Body of pancreas (tissue), 4 donors: ENCODE measurements at regions not wholly inside any gene's neighbourhood (a gene's known extent, or its start where the extent isn't known, plus 50 kb on each side); places are given as distances from the start of the nearest gene placed in this dataset.
A peak's percentile ranks its signal among the peaks of the same experiment; 100 is the strongest.

Experiments used
- ATAC-seq: fragments of 150-250 bp; one replicate; pipeline ENCODE4 v1.9.1; 2016
- DNase-seq, 4 donors: peaks; one replicate each; pipeline ENCODE4 v3.0.0-alpha.2; 2019
- H3K27ac ChIP-seq, 4 donors: fragments of 200-600 bp; sonication (generic); 1 replicate in 3 of 4; 2 replicates in 1 of 4; pipeline versions ENCODE4 v1.5.1 to v1.6.1; 2016 to 2019; ENCODE audit warnings: mild to moderate bottlenecking in 1 of 4, mixed read lengths in 1 of 4, moderate library complexity in 1 of 4
- H3K27me3 ChIP-seq, 2 donors: fragments of 200-600 bp; sonication (generic); one replicate each; pipeline ENCODE4 v1.6.0; 2016; ENCODE audit warnings: mild to moderate bottlenecking in 1 of 2
- H3K36me3 ChIP-seq, 2 donors: fragments of 200-600 bp; sonication (generic); replicated peaks in 1 of 2; 2 replicates each; pipeline ENCODE4 v1.5.1; 2016; ENCODE audit warnings: low read depth in 2 of 2; ENCODE audit not compliant: insufficient read depth in 1 of 2
- H3K4me1 ChIP-seq: fragments of 200-600 bp; sonication (generic); one replicate; pipeline ENCODE4 v1.6.0; 2016
- H3K4me3 ChIP-seq, 2 donors: fragments of 200-600 bp; sonication (generic); 1 replicate in 1 of 2; 2 replicates in 1 of 2; pipeline ENCODE4 v1.5.1; 2016 to 2019
- H3K9me3 ChIP-seq, 3 donors: fragments of 200-600 bp; sonication (generic); 1 replicate in 2 of 3; 2 replicates in 1 of 3; pipeline ENCODE4 v1.5.1; 2016
- POLR2A ChIP-seq, 3 donors: fragments of 450-650 bp; IDR thresholded peaks; one replicate each; pipeline ENCODE4 v1.6.1; 2016; ENCODE audit warnings: antibody characterized with exemption in 3 of 3, mild to moderate bottlenecking in 2 of 3
- WGBS, 2 donors: methylation state at CpG; one replicate each; pipeline ENCODE4 v1.1.5; 2017; 5-methylcytosine and 5-hydroxymethylcytosine counted together
- intact Hi-C: fragments of 100-400 bp; cut with DNase I; formaldehyde crosslinking; loops from one replicate; pipeline ENCODE4 v1.15.1; 2023
- TF ChIP-seq, protein P1 (sequence below), 7 experiments: fragments of 450-650 bp in 4 of 7; fragments of 200-600 bp in 3 of 7; sonication (generic) in 3 of 7; IDR thresholded peaks; one replicate each; pipeline ENCODE4 v1.5.1; 2016 to 2019; ENCODE audit warnings: antibody characterized with exemption in 7 of 7

DNA sequence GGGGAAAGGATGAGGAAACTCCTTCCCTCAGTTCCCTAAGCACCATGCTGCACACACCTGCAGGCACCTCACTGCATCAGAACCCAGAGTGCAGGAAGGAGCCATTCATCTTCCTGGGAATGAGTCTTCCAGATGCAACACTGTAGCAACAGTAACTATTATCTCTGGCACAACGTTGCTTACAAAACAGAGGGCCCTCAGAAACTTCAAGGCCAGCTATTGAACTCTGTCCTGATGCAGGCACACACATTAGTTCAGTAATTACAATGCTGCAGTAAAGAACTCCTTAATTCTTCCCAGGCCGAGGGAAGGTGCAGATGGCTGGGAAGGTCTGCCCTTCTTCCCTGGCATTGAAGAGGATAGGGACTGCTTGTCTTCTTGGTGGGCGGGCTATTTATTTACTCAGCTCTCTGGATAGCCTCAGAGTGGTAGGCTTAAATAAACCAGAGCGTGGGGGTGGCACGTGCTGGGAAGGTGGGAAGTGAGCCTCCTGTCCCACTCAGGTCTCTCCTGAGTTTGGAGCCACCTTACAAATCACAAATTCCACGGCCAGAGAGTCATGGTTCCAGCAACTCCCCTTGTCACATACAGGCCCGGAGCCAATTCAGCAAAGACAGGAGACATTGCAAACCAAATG, 125.1 kb upstream of the JCAD start:
- Histone ChIP-seq H3K9me3 (no peaks in the 10 kb centered on the region), H3K27me3 (no peaks in the 10 kb centered on the region), H3K36me3 (no peaks in the 10 kb centered on the region), H3K4me1 (peaks cover 5% of the 10 kb centered on the region), H3K27ac (no peak overlapping the region), H3K4me3 (no peak overlapping the region)
- intact Hi-C loops: no loop called here
- 56 to 66% methylated on average over 5 to 7 of the region's 7 CpGs for WGBS, 2 donors
- DNase-seq: no peak
- no peak for ATAC-seq
- TF ChIP-seq, protein P1, sequence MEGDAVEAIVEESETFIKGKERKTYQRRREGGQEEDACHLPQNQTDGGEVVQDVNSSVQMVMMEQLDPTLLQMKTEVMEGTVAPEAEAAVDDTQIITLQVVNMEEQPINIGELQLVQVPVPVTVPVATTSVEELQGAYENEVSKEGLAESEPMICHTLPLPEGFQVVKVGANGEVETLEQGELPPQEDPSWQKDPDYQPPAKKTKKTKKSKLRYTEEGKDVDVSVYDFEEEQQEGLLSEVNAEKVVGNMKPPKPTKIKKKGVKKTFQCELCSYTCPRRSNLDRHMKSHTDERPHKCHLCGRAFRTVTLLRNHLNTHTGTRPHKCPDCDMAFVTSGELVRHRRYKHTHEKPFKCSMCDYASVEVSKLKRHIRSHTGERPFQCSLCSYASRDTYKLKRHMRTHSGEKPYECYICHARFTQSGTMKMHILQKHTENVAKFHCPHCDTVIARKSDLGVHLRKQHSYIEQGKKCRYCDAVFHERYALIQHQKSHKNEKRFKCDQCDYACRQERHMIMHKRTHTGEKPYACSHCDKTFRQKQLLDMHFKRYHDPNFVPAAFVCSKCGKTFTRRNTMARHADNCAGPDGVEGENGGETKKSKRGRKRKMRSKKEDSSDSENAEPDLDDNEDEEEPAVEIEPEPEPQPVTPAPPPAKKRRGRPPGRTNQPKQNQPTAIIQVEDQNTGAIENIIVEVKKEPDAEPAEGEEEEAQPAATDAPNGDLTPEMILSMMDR (IDR thresholded peaks at IDR 0.05): no peak
- no peak for TF ChIP-seq POLR2A (IDR thresholded peaks at IDR 0.05)

DNA sequence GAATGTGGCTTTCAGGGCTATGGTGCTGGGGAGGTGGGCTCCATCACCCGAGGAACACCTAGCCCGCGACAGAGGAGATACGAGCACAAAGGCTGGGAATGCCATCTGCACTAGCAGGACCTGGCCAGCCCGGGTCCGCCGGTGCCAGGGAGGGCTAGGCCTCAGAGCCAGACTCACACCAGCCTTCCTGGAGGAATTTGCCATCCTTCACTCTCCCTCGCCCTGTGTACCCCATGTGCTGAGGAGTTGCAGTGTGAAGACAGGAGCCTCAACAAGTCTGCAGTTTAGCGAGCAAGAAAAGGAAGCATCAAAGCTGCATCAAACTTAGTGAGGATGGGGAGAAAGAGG, 123.6 kb upstream of the JCAD start:
- Histone ChIP-seq H3K27ac (peak overlapping the region in 3 of 4 donors; percentile 49 to 51 (median 51)), H3K4me1 (peaks cover 5% of the 10 kb centered on the region), H3K27me3 (no peaks in the 10 kb centered on the region), H3K4me3 (no peak overlapping the region), H3K36me3 (no peaks in the 10 kb centered on the region), H3K9me3 (no peaks in the 10 kb centered on the region)
- WGBS, 2 donors: 63 to 70% methylated on average over 5 to 9 of the region's 9 CpGs
- intact Hi-C loops: no loop called here
- ATAC-seq (no peak), DNase-seq (peak in 1 of 4 donors; percentile 15)
- TF ChIP-seq, protein P1 (IDR thresholded peaks at IDR 0.05): no peak
- no peak for TF ChIP-seq POLR2A (IDR thresholded peaks at IDR 0.05)

DNA sequence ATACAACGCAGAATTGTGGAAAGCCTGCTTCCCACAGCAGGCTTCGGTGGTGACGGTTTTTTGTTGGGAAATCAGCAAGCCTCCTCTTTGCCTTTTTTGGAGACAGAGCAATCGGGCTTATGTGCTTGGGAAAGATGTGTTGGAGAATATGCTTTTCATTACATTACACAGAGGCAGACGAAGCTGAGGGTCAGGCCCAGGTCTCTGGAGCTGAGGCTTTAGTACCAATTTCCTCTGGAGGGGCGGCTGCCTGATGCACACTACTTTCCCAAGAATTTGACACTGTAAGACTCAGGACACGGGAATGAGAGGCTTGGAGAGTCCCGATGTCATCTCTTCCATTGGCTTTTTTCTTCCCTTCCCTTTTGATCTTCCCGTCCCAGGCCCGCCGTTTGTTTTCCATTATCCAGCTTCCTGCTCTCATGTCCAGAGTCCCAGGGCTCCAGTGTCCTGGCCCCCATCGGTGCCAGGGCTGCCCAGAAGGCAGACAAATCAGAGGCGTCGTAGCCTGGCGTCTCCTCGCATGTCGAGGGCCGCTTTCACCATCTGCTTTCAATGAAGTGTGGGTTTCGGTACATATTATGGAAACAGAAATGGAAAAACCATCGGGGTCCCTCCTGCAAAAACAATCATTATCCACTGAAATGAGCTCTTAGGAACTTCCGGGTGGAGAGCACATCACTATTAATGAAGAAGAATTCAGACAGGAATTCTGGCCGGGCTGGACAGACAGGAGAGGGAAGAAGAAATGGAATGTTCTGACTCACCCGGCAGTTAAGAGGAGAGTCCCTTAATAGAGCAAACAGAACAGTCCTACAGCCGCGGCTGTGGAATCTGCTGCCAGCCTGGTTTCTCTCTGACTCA, 123.0 kb upstream of the JCAD start:
- intact Hi-C loops: no loop called here
- ATAC-seq (peak; percentile 69), DNase-seq (peak in 2 of 4 donors; percentile 23 to 45)
- peaks cover 5% of the 10 kb centered on the region for H3K4me1 ChIP-seq
- no peak for TF ChIP-seq POLR2A (IDR thresholded peaks at IDR 0.05)
- TF ChIP-seq, protein P1 (IDR thresholded peaks at IDR 0.05): no peak
- H3K9me3 ChIP-seq: no peaks in the 10 kb centered on the region
- H3K36me3 ChIP-seq: no peaks in the 10 kb centered on the region
- no peak overlapping the region for H3K4me3 ChIP-seq
- 55 to 57% methylated on average over 22 to 25 of the region's 25 CpGs for WGBS, 2 donors
- H3K27ac ChIP-seq: peak overlapping the region in 3 of 4 donors; percentile 49 to 51 (median 51)
- no peaks in the 10 kb centered on the region for H3K27me3 ChIP-seq

DNA sequence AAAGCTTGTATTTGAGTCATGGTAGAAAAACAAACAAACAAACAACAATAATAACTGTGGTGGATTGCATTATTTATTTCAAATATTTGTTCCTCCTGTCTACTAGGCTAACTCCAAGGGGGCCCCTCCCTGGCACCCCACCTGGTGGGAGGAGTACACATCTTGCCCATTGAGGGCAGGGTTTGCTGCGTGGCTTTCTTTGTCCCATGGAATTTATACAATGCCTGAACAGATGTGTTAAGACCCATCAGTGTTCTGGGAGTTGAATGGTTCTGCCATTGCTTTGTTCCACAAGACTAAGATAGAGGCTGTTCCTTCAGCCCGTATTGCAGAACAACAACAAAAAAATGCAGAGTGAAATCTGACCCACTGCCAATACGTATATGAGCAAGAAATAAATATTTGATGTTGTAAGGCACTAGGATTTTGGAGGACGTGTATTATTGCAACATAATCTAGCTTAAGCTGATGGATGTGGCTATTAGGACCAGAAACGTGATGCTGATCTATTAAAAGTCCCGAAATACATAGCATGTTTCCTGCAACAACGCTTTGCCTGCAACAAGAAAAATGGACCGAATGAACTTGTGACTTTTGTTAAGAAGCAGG, 119.1 kb upstream of the JCAD start:
- Histone ChIP-seq H3K27me3 (no peaks in the 10 kb centered on the region), H3K36me3 (no peaks in the 10 kb centered on the region), H3K4me1 (peaks cover 5% of the 10 kb centered on the region), H3K4me3 (no peak overlapping the region), H3K27ac (no peak overlapping the region), H3K9me3 (no peaks in the 10 kb centered on the region)
- 41 to 46% methylated on average over 8 of the region's 8 CpGs for WGBS, 2 donors
- TF ChIP-seq, protein P1 (IDR thresholded peaks at IDR 0.05): no peak
- TF ChIP-seq POLR2A (IDR thresholded peaks at IDR 0.05): no peak
- ATAC-seq: no peak
- intact Hi-C loops: no loop called here
- DNase-seq: no peak
